ENCODE measurements at regions not wholly inside any gene's neighbourhood (a gene's known extent, or its start where the extent isn't known, plus 50 kb on each side); places are given as distances from the start of the nearest gene placed in this dataset.

- no peak for DNase-seq
Observed at GRCh38 chr2:16177671-16178180, 237.4 kb downstream of the MYCN start.

- DNase-seq = no peak
Observed at GRCh38 chr2:16176971-16177480, 236.7 kb downstream of the MYCN start.

GRCh38 chr2:16175247-16175825 is 235.0 kb downstream of the MYCN start:
- no peak for DNase-seq

GRCh38 chr2:16174693-16175045 is 234.3 kb downstream of the MYCN start:
- DNase-seq = no peak

GRCh38 chr2:16173893-16174692 is 233.7 kb downstream of the MYCN start:
- DNase-seq = no peak

- DNase-seq = no peak
Observed at GRCh38 chr2:16172324-16173175, 232.2 kb downstream of the MYCN start.

- DNase-seq = no peak
Observed at GRCh38 chr2:16171425-16171920, 231.1 kb downstream of the MYCN start.

- DNase-seq = no peak
Observed at GRCh38 chr2:16170675-16171424, 230.5 kb downstream of the MYCN start.

- DNase-seq = no peak
Observed at GRCh38 chr2:16169381-16169960, 229.1 kb downstream of the MYCN start.

- DNase-seq = no peak
Observed at GRCh38 chr2:16168506-16169264, 228.3 kb downstream of the MYCN start.

- DNase-seq = no peak
Observed at GRCh38 chr2:16167870-16168426, 227.6 kb downstream of the MYCN start.

GRCh38 chr2:16167451-16167861 is 227.1 kb downstream of the MYCN start:
- DNase-seq = no peak

- no peak for DNase-seq
Observed at GRCh38 chr2:16166327-16166981, 226.1 kb downstream of the MYCN start.

- DNase-seq = no peak
Observed at GRCh38 chr2:16165518-16166326, 225.4 kb downstream of the MYCN start.

GRCh38 chr2:16162491-16163040 is 222.2 kb downstream of the MYCN start:
- DNase-seq = no peak

GRCh38 chr2:16161768-16162490 is 221.6 kb downstream of the MYCN start:
- DNase-seq = no peak

GRCh38 chr2:16161085-16161565 is 220.8 kb downstream of the MYCN start:
- DNase-seq = no peak

Data from NCI-H187 treated with DMSO at 0.1 percent for 48 hours (cell line).